ENCODE measurements at regions not wholly inside any gene's neighbourhood (a gene's known extent, or its start where the extent isn't known, plus 50 kb on each side); places are given as distances from the start of the nearest gene placed in this dataset.

- BruUV-seq (replicated peaks) = no TSS peak
- in situ Hi-C loops (cut with MboI; ENCODE audit: low sequenced_read_pairs) (no loop called here), intact Hi-C loops (cut with micrococcal nuclease) (no loop called here)
These were observed 1363.4 kb downstream of the BRD1 start for GRCh38 chr22:48464246-48464645.

More at GRCh38 chr22:48464246-48464645, 1363.4 kb downstream of the BRD1 start:
- dilution Hi-C loops (cut with HindIII; ENCODE audit: low sequenced_read_pairs, unreplicated experiment) = no loop called here
- Histone ChIP-seq H3K4me2 (ENCODE audit: low read depth, low read length) (no peak overlapping the region), H2BK20ac (ENCODE audit: low read depth, low read length) (no peak overlapping the region), H4K5ac (ENCODE audit: low read depth, low read length) (no peak overlapping the region), H3K14ac (replicated peaks; ENCODE audit: low read depth, low read length) (no peak overlapping the region), H3K56ac (ENCODE audit: extremely low read depth, insufficient read depth, low read length) (no peak overlapping the region), H3K9me3 (ENCODE audit: control insufficient read depth, insufficient read depth, low read length) (peaks cover 32% of the 10 kb centered on the region), H3K4ac (ENCODE audit: low read depth, low read length) (no peak overlapping the region), H2AK5ac (ENCODE audit: low read depth, low read length) (no peak overlapping the region), H3K9ac (ENCODE audit: low read depth, low read length) (no peak overlapping the region), H3K79me1 (ENCODE audit: low read depth in 1 of 2, low read length in 2 of 2) (no peaks in the 10 kb centered on the region), H4K91ac (ENCODE audit: insufficient read depth, low read depth, low read length) (no peak overlapping the region), H2AK9ac (replicated peaks; ENCODE audit: low read depth, low read length, poor library complexity) (no peak overlapping the region), H3K18ac (ENCODE audit: low read depth, low read length) (no peak overlapping the region), H4K8ac (ENCODE audit: low read depth in 2 of 2, low read length in 2 of 2) (no peak overlapping the region), H3K4me3 (ENCODE audit: insufficient read depth, low read depth, low read length) (no peak overlapping the region), H2BK15ac (ENCODE audit: low read depth, low read length) (no peak overlapping the region), H3K23ac (ENCODE audit: low read depth, low read length) (no peak overlapping the region), H3K9me1 (ENCODE audit: insufficient read depth, low read length) (no peaks in the 10 kb centered on the region), H3K27me3 (ENCODE audit: control insufficient read depth, insufficient read depth, low read length) (no peaks in the 10 kb centered on the region), H3K4me1 (ENCODE audit: control insufficient read depth, insufficient read depth, low read length) (no peaks in the 10 kb centered on the region), H2AFZ (replicated peaks; ENCODE audit: low read length, poor library complexity) (no peak overlapping the region), H2BK5ac (ENCODE audit: low read depth, low read length, poor library complexity, severe bottlenecking) (no peak overlapping the region), H3K36me3 (ENCODE audit: control insufficient read depth, insufficient read depth, low read length) (no peaks in the 10 kb centered on the region), H2BK120ac (ENCODE audit: low read depth, low read length) (no peak overlapping the region), H4K20me1 (ENCODE audit: insufficient read depth, low read length) (no peaks in the 10 kb centered on the region), H3K27ac (ENCODE audit: insufficient read depth, low read length) (no peak overlapping the region)
- TF ChIP-seq CTCF (conservative IDR thresholded peaks at IDR 0.05; ENCODE audit: low read depth, low read length) (no peak), RAD21 (IDR thresholded peaks at IDR 0.05; ENCODE audit: low read length) (no peak), RFX5 (IDR thresholded peaks at IDR 0.05; ENCODE audit: low read depth, low read length) (no peak), ELK1 (IDR thresholded peaks at IDR 0.05; ENCODE audit: borderline replicate concordance, low read depth, low read length) (no peak), BHLHE40 (IDR thresholded peaks at IDR 0.05; ENCODE audit: low read depth, low read length) (no peak), SMC3 (IDR thresholded peaks at IDR 0.05; ENCODE audit: low read depth, low read length) (no peak)
- no peak for ATAC-seq (ENCODE audit: low read depth)
- whole genome bisulfite sequencing, 2 experiments (ENCODE audit: extremely low coverage in 2 of 2, insufficient read length in 1 of 2) = 54% methylated on average over 5 of the region's 9 CpGs; no CpG with 5 or more reads in 1 of the 2 experiments
- ChIA-PET POLR2A (ENCODE audit: unreplicated experiment) (no interaction called here), CTCF (no interaction called here)
- DNase-seq = no peak

Data from IMR-90 (cell line).